Peyer's patch (tissue), 4 donors: ENCODE measurements at regions not wholly inside any gene's neighbourhood (a gene's known extent, or its start where the extent isn't known, plus 50 kb on each side); places are given as distances from the start of the nearest gene placed in this dataset.
"Not testable (repeated sequence)": the region's sequence is repeated elsewhere in the genome, so short reads cannot be mapped to it uniquely, and the experiment has no call there.

Source experiments
- DNase-seq, 3 donors: peaks; one replicate each; pipeline ENCODE4 v3.0.0-alpha.2; 2017 to 2019
- H3K27ac ChIP-seq, 4 donors: fragments of 200-600 bp; sonication (generic); one replicate each; pipeline ENCODE4 v1.5.1; 2016 to 2019
- H3K27me3 ChIP-seq, 2 donors: fragments of 200-600 bp; sonication (generic); one replicate each; pipeline ENCODE4 v1.5.1; 2019
- H3K36me3 ChIP-seq, 3 donors: fragments of 200-600 bp; sonication (generic); one replicate each; pipeline ENCODE4 v1.5.1; 2016 to 2019
- H3K4me1 ChIP-seq, 4 donors: fragments of 200-600 bp; sonication (generic); one replicate each; pipeline ENCODE4 v1.5.1; 2016 to 2019
- H3K4me3 ChIP-seq, 4 donors: fragments of 200-600 bp; sonication (generic); 1 replicate in 3 of 4; 2 replicates in 1 of 4; pipeline ENCODE4 v1.5.1; 2016 to 2019; ENCODE audit warnings: mild to moderate bottlenecking in 1 of 4
- H3K9me3 ChIP-seq, 4 donors: fragments of 200-600 bp; sonication (generic); one replicate each; pipeline ENCODE4 v1.5.1; 2016 to 2019; ENCODE audit warnings: mild to moderate bottlenecking in 1 of 4
- CTCF ChIP-seq, 6 experiments: fragments of 450-650 bp in 4 of 6; fragments of 200-600 bp in 2 of 6; sonication (generic) in 1 of 6; IDR thresholded peaks; one replicate each; pipeline ENCODE4 v1.5.1; 2017 to 2019; ENCODE audit warnings: antibody characterized with exemption in 6 of 6, mild to moderate bottlenecking in 3 of 6, moderate library complexity in 1 of 6
- POLR2A ChIP-seq, 2 donors: fragments of 450-650 bp; IDR thresholded peaks; one replicate each; pipeline ENCODE4 v1.5.1; 2017; ENCODE audit warnings: antibody characterized with exemption in 2 of 2, mild to moderate bottlenecking in 2 of 2, moderate library complexity in 2 of 2

- peaks cover 0 to 7% (median 0%) of the 10 kb centered on the region in 4 donors for H3K9me3 ChIP-seq
- no peak overlapping the region for H3K4me3 ChIP-seq
- no peak for DNase-seq
- H3K4me1 ChIP-seq = no peaks in the 10 kb centered on the region
- no peak for TF ChIP-seq CTCF (IDR thresholded peaks at IDR 0.05)
- no peak for TF ChIP-seq POLR2A (IDR thresholded peaks at IDR 0.05)
- H3K27ac ChIP-seq = no peak overlapping the region
- H3K27me3 ChIP-seq = no peaks in the 10 kb centered on the region
- no peaks in the 10 kb centered on the region for H3K36me3 ChIP-seq
Observed at GRCh38 chr2:16068552-16068940, 128.2 kb downstream of the MYCN start.

- no peak for TF ChIP-seq CTCF (IDR thresholded peaks at IDR 0.05)
- no peak for TF ChIP-seq POLR2A (IDR thresholded peaks at IDR 0.05)
Observed at GRCh38 chr2:16067866-16068551, 127.7 kb downstream of the MYCN start.

GRCh38 chr2:16067444-16067843 lies 127.1 kb downstream of the MYCN start:
- Histone ChIP-seq H3K36me3 (no peaks in the 10 kb centered on the region), H3K4me1 (no peaks in the 10 kb centered on the region), H3K4me3 (no peak overlapping the region), H3K27ac (no peak overlapping the region), H3K9me3 (peaks cover 0 to 15% (median 4%) of the 10 kb centered on the region in 4 donors), H3K27me3 (no peaks in the 10 kb centered on the region)
- DNase-seq = no peak
- TF ChIP-seq CTCF (IDR thresholded peaks at IDR 0.05) (no peak), POLR2A (IDR thresholded peaks at IDR 0.05) (no peak)

More at GRCh38 chr2:16067866-16068551, 127.7 kb downstream of the MYCN start:
- H3K4me3 ChIP-seq = no peak overlapping the region
- no peak overlapping the region for H3K27ac ChIP-seq
- H3K4me1 ChIP-seq = no peaks in the 10 kb centered on the region
- H3K27me3 ChIP-seq = no peaks in the 10 kb centered on the region
- H3K36me3 ChIP-seq = no peaks in the 10 kb centered on the region
- no peak for DNase-seq
- H3K9me3 ChIP-seq = peaks cover 0 to 12% (median under 1%) of the 10 kb centered on the region in 4 donors

GRCh38 chr2:16067037-16067406 lies 126.7 kb downstream of the MYCN start:
- H3K4me1 ChIP-seq = no peaks in the 10 kb centered on the region
- H3K4me3 ChIP-seq = no peak overlapping the region
- DNase-seq = no peak
- TF ChIP-seq POLR2A (IDR thresholded peaks at IDR 0.05) = no peak
- no peak for TF ChIP-seq CTCF (IDR thresholded peaks at IDR 0.05)
- no peak overlapping the region for H3K27ac ChIP-seq
- H3K9me3 ChIP-seq = peaks cover 0 to 15% (median 4%) of the 10 kb centered on the region in 4 donors
- no peaks in the 10 kb centered on the region for H3K27me3 ChIP-seq
- H3K36me3 ChIP-seq = no peaks in the 10 kb centered on the region

GRCh38 chr2:16066261-16067036 lies 126.1 kb downstream of the MYCN start:
- no peak overlapping the region for H3K27ac ChIP-seq
- H3K27me3 ChIP-seq = no peaks in the 10 kb centered on the region
- no peaks in the 10 kb centered on the region for H3K4me1 ChIP-seq
- no peak for DNase-seq
- H3K9me3 ChIP-seq = peaks cover 0 to 15% (median 4%) of the 10 kb centered on the region in 4 donors
- TF ChIP-seq CTCF (IDR thresholded peaks at IDR 0.05) = no peak
- TF ChIP-seq POLR2A (IDR thresholded peaks at IDR 0.05) = no peak
- no peak overlapping the region for H3K4me3 ChIP-seq
- no peaks in the 10 kb centered on the region for H3K36me3 ChIP-seq

GRCh38 chr2:16065272-16066069 lies 125.1 kb downstream of the MYCN start:
- H3K9me3 ChIP-seq = peaks cover 0 to 15% (median 4%) of the 10 kb centered on the region in 4 donors
- not testable (repeated sequence) for H3K27ac ChIP-seq, DNase-seq, H3K27me3 ChIP-seq, H3K36me3 ChIP-seq, H3K4me1 ChIP-seq, H3K4me3 ChIP-seq
